PC-3 (cell line): ENCODE measurements at regions not wholly inside any gene's neighbourhood (a gene's known extent, or its start where the extent isn't known, plus 50 kb on each side); places are given as distances from the start of the nearest gene placed in this dataset.

Experiments
- CTCF ChIP-seq: fragments of 300-600 bp; sonication (generic); conservative IDR thresholded peaks from 2 replicates; pipeline ENCODE4 v1.5.1; 2017; ENCODE audit warnings: antibody characterized with exemption, low read depth, mild to moderate bottlenecking, low read length
- EZH2 ChIP-seq: fragments of 300-600 bp; sonication (generic); IDR thresholded peaks from one replicate; pipeline ENCODE4 v1.6.1; 2017; ENCODE audit warnings: antibody characterized with exemption, mild to moderate bottlenecking, low read length; ENCODE audit not compliant: unreplicated experiment

GRCh38 chr13:76024151-76024550 lies 388.0 kb downstream of the LMO7 start:
- TF ChIP-seq EZH2 (no peak), CTCF (no peak)
